WI38 (cell line): ENCODE measurements at regions not wholly inside any gene's neighbourhood (a gene's known extent, or its start where the extent isn't known, plus 50 kb on each side); places are given as distances from the start of the nearest gene placed in this dataset.

ENCODE experiments used
- H3K4me3 ChIP-seq: 2 replicates; pipeline ENCODE4 v1.5.1; 2011; ENCODE audit warnings: low read depth, mild to moderate bottlenecking, control low read depth, low read length
- CTCF ChIP-seq: IDR thresholded peaks from 2 replicates; pipeline ENCODE4 v1.5.1; 2012; ENCODE audit warnings: low read depth, mild to moderate bottlenecking, control low read depth, low read length

GRCh38 chr21:17442165-17442564, 70.7 kb upstream of the CXADR start:
- no peak overlapping the region for H3K4me3 ChIP-seq
- no peak for TF ChIP-seq CTCF

- H3K4me3 ChIP-seq, result no peak overlapping the region
- no peak for TF ChIP-seq CTCF
These were observed 68.0 kb upstream of the CXADR start for GRCh38 chr21:17444828-17445227.

- H3K4me3 ChIP-seq, result no peak overlapping the region
- no peak for TF ChIP-seq CTCF
These were observed 66.1 kb upstream of the CXADR start for GRCh38 chr21:17446737-17447136.

GRCh38 chr21:17449701-17450100, 63.1 kb upstream of the CXADR start:
- no peak for TF ChIP-seq CTCF

GRCh38 chr21:17451364-17451891, 61.4 kb upstream of the CXADR start:
- TF ChIP-seq CTCF, result no peak
- H3K4me3 ChIP-seq, result no peak overlapping the region

More at GRCh38 chr21:17449701-17450100, 63.1 kb upstream of the CXADR start:
- H3K4me3 ChIP-seq, result no peak overlapping the region

- H3K4me3 ChIP-seq, result no peak overlapping the region
These were observed 58.4 kb upstream of the CXADR start for GRCh38 chr21:17454315-17455027.

GRCh38 chr21:17455028-17455353, 57.9 kb upstream of the CXADR start:
- H3K4me3 ChIP-seq, result no peak overlapping the region
- no peak for TF ChIP-seq CTCF

More at GRCh38 chr21:17454315-17455027, 58.4 kb upstream of the CXADR start:
- TF ChIP-seq CTCF, result no peak
